Fibroblast of skin of abdomen (primary cell): ENCODE measurements at regions not wholly inside any gene's neighbourhood (a gene's known extent, or its start where the extent isn't known, plus 50 kb on each side); places are given as distances from the start of the nearest gene placed in this dataset.
A peak's percentile ranks its signal among the peaks of the same experiment; 100 is the strongest.
"Not testable (repeated sequence)": the region's sequence is repeated elsewhere in the genome, so short reads cannot be mapped to it uniquely, and the experiment has no call there.

Source experiments
- DNase-seq: peaks from one replicate; pipeline ENCODE4 v3.0.0-alpha.2; 2013

DNA sequence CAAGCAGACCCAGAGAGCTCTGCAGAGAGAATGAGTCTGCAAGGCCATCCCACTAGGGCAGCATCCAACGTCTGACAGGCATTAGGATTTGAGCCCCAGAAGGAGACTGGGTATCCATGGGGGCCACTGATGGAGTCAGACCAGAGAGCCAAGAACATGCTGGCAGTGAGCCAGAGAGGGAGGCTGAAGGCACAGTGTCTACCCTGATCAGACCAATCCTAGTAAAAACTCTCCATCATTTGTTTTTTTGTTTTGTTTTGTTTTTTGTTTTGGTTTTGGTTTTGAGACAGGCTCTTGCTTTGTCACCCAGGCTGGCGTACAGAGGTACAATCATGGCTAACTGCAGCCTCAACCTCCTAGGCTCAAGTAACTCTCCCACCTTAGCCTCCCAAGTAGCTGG, 133.1 kb upstream of the LYZL2 start:
- DNase-seq, result no peak

DNA sequence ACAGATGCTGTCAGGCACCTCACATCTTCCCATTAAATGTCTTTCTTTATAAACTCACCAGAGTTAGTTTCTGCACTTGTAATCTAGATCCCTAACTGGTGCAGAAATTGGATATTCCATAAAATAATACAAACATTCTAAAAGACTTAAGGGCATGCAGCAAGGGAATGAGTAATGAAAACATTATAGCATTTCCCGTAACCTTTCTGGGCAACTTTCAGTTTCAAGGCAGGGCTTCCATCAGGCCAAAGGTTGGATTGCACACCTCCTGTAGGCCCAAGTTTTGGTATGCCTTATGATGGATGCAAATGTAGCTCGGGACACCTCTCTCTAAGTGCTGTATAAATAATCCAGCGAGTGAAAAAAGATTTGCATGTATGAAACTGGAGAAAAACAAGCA, 129.9 kb upstream of the LYZL2 start:
- DNase-seq, result no peak

DNA sequence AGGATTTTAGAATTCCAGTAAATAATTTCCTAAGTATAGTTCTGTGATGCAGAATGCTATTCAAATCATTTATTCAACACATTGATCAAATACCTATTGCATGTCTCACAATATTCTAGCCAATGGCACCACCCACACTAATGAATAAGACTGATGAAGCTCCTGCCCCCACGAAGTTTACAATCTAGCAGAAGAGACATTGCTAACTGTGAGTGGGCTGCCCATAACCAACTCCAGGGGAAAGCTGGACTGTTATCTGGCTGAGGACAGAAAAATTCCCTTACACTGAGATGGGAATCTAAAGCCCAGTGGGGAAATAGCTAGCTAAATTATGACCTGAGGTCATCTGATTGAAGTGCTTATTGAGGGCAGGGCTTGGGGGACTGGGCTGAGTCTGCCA, 128.8 kb upstream of the LYZL2 start:
- peak; percentile 44 for DNase-seq

DNA sequence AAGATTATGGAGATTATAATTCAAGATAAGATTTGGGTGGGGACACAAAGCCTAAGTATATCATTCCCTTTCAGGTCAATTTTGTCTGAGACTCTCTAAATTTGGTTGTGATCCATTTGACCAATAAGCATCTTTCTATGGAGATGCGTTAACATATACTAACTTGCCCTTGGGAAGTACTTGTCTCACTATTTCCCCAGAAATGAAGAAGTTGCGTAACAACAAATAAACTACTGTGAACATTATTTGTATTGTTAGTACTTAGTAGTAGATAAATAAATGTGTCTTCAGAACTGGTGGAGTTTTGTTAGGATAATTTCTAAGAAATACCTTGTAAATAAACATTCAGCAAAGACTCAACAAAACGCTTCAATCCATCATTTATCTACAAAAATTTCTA, 127.3 kb upstream of the LYZL2 start:
- DNase-seq, result no peak

DNA sequence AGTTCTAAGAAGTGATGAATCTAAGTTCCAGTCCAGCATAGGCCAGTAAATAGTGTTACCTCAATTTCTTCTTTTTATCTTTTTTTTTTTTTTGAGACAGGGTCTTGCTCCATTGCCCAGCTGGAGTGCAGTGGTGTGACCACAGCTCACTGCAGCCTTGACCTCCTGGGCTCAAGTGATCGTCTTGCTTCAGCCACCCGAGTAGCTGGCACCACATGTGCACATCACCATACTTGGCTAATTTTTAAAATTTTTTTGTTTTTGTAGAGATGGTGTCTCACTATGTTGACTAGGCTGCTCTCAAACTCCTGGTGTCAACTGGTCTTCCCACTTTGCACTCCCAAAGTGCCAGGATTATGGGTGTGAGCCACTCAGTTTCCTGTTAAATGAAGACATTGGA, 126.6 kb upstream of the LYZL2 start:
- no peak for DNase-seq

DNA sequence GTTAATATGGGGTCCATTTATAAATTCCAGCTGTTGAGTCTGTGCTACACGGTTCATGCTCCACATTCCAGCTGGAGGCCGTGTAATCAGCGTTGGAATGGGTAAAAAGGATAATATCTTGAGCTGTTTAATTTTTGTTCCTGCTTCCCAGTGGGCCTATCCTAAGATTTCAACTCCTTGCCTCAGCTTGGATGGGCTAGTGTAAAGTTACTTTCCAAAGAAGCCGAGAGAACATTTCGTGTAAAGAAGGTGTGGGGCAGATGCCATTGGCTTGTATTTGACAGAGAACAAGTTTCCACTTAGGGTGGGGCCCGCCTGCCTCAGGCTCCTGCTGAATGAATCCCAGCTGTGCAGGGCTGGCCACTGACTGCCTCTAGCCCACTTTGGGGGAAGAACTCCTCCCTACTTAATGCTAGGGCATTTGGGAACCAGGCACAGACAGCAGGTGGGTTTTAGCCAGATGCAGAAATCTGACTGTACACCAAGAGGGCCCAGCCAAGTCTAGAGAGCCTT, 125.9 kb upstream of the LYZL2 start:
- peak; percentile 81 for DNase-seq

DNA sequence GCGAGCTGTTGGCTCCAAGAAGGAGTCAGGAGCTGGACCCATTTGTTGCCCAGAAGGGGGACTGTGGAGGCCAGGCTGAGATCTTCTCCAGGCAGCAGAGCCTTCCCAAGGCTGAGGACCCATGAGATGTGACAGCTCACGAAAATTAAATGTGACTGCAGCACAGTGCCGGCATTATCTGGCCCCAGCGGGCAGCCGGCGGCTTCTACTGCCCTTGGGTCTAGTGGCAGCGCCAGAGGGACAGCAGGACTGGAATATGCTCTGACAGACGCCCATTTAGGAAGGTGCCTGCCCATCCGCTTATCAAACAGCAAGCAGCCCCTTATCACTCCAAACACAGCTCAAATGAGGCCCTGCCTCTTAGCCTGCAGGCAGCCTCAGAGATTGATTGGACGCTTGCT, 122.9 kb upstream of the LYZL2 start:
- DNase-seq, result no peak

DNA sequence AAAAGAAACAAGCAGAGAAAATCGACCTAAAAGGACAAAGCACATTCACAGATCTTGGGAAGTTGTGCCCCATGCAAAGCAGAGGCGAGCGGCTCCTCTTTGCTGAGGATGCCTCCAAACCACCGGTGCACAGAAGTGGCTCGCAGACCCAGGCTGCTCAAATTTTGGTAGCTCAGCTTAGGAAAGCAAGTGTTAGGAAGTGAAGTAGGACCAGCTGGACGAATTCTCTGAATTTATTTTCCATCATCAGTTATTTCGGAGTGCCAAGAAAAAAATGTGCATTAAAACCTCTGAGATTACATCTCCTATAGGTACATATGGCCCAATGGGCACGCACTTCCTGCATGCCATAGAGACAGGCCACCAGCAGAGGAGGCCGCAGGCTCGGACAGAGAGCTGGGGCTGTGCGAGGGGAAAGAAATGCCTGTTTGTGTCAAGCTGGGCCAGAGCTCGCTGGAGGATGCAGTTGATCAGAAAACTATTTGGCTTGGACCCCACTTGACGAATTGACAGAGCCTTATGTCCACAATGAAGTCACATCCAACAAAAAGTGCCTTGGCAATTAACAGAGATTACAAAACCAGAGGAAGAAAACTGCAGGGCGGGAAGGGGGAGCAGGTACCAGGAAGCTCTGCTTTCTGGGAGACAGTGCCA, 122.3 kb upstream of the LYZL2 start:
- peak; percentile 75 for DNase-seq

DNA sequence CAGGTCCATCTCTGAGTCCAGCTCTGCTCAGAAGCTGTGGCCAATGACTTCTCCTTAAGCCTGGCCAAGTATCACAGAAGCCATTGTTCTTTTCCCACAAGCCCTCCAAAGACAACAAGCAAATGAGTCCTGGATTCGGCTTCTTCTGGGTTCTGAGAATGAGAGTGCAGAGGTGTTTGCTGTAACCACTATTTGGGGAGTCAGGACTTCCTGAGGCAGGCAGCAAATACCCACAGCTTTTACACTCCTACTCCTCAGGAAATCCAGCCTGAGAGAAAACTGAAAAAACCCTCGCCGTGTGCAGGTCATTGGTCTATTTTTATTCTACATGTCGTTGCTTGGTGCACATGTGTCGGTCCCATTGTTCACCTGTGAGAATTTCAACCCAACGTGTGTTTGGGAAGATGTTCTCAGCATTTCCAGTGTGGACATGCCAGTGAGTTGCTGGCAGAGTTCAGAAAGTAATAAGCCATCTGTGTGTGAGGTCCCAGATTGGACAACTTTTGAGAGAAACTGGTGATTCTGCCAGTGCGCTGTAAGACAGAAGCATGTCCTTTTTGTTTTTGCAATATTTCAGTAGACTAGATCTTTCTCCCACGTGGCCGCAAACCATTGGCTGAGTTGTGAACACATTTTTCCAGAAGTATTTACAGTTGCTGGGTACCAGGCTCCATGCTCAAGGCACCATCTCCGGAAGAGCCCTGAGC, 121.6 kb upstream of the LYZL2 start:
- no peak for DNase-seq

DNA sequence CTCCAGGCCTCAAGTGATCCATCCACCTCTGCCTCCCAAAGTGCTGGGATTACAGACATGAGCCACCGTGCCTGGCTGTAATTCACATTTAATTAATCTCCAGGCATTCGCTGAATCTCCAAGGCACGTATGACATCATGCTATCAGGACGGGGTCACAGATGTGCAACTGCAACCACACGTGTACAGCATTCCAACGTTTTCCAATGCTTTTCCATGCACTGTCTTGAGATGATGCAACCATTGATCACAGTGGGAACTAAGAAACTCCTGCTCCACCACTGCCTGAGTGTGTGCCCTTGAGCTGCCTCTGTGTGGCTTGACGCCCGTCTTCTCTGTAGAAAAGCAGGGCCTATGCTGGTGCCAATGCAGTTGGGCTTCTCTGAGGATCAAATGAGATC, 119.8 kb upstream of the LYZL2 start:
- DNase-seq, result peak; percentile 88

DNA sequence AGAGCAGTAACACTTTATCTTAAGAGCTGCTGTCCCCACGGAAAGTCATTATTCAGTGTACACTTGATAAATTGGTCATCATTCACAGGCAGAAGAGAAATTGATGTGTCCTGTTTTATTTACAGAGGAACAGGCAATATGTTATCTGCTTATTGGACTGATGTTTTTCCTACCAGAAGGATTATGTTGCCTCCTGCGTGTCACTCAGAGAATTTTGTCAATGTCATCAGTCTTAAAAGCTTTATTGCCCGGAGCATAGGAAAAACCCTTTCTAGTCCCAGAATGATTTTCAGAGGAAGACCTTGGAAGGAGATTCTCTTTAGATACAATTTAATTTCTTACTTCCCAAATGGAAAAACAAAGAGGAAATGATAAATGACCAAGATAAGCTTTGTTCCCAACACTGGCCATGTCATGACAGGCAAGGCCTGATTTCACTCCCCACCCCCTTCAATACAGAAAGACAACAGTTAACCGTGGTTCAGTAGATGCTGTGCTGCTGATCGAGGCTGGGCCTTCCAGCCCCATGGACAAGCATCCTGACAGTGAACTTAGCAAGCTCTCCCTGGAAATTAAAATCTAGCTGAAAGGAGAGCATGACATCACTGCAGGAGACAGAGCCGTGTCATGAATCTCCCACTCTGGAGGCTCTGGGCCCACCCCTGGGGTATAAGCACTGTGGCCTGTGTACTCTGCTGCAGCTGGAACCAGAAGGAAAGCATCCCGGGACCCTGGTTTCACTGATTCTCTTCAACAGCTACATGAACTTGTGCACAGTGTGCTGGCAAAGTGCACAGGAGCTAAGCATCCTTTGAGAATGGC, 118.8 kb upstream of the LYZL2 start:
- no peak for DNase-seq

DNA sequence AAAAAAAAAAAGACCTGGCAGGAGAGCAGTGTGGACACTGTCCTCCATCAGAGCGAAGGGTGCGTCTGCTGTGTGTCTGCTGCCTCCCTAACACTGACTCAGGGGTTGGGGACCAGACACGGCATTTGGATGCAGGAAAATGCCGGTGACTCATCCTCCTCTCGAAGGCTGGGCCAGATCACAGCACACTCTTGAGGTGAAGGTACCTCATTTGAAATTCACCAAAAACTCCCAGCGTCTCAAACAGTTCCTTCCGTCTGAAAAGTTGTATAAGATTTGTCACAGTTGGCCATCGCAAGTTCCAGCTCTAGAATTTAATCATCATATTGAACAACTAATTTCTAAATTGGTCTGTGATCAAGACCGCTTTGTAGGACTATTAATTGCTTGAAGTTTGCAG, 118.1 kb upstream of the LYZL2 start:
- DNase-seq, result peak; percentile 77

DNA sequence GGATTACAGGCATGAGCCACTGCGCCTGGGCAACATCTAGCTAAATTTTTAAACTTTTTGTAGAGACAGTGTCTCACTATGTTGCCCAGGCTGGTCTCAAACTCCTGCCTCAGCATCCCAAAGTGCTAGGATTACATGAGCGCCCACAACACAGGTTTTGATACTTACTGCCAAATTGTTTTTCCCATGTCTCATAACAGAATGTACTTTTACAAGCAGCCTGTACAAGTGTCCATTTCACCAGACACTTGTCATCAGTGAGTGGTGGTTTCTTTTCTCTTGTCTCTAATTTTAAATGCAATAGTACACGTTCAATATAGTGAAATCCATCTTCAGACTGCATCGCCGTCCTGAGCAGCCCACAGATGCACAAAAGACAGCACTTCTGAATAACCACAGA, 116.4 kb upstream of the LYZL2 start:
- no peak for DNase-seq

DNA sequence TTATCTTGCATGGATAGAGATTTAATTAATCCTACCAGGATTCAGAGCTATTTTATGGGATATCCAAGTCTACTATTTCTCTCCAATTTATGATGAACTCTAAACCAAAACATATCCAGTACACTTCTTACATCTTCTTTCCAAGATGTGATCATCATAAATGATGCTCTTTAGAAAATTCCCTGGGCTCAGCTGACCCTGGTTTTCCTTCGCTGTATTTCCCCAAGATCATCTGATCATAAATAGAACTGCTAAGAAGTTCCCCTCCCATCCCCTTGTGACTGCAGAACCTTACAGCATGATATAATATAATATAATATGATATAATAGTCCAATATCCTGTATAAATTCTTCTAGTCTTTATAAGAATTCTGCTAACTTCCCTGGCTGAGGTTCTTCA, 114.6 kb upstream of the LYZL2 start:
- DNase-seq, result no peak

DNA sequence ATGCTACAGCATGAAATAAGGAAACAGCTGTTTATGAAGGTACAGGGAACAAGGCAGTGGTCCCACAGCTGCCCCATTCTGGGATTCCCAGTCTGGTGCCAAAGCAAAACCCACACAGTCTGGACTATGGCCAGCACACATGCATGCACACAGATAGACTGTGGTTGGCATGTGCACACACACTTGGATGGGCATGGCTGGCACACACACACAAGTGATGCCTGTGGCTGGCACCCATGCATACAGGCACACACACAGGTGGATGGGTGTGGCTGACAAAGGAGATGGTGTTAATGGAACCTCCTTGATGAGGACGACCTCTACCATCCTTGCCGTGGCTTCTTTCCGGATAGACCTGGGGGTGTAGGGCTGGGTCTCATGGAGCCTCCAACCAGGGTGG, 114.0 kb upstream of the LYZL2 start:
- no peak for DNase-seq

DNA sequence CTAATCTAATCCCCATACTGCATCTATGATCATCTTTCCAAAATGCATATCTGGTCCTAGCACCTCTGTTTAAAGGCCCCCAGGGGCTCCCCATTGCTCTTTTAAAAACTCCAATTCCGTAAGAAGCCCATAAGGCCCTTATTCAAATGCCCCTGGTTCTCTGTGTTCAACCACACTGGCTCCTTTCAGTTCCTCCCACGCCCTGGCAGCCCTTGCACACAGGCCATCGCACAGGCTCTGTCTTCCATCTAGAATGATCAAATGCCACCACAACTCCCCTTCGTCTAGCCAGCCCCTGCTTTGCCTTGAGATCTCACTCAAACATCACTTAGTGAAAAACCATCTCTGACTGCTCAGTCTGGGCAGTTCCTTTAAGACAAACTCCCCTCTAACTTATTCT, 112.9 kb upstream of the LYZL2 start:
- no peak for DNase-seq

DNA sequence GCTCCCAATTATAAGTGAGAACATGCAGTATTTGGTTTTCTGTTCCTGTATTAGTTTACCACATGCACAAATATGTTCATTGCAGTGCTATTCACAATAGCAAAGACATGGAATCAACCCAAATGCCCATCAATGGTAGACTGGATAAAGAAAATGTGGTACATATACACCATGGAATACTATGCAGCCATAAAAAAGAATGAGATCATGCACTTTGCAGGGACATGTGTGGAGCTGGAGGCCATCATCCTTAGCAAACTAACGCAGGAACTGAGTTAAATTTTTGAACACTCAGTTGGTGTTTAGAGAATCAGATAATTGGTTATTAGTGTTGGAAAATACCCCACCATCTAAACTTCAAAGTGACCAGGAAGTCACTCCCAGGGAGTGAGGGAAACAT, 111.2 kb upstream of the LYZL2 start:
- not testable (repeated sequence) for DNase-seq

DNA sequence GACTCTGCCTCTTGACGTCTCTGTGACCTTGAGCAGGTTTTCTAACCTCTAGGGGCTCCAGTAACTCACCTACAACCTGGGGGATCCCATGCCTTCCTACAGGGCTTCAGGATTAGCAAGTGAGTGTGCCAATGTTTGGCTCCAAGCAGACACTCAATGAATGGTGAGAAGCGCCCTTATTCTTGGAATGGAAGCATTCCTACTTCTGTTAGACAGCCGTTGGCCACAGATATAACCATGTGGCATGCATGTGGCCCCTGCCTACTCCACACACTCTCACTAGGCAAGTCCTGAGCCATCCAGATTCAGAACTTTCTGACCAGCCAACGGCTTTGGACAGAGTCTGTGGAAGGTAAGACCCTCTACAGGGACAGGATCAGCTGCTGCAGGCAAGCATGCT, 108.9 kb upstream of the LYZL2 start:
- no peak for DNase-seq

DNA sequence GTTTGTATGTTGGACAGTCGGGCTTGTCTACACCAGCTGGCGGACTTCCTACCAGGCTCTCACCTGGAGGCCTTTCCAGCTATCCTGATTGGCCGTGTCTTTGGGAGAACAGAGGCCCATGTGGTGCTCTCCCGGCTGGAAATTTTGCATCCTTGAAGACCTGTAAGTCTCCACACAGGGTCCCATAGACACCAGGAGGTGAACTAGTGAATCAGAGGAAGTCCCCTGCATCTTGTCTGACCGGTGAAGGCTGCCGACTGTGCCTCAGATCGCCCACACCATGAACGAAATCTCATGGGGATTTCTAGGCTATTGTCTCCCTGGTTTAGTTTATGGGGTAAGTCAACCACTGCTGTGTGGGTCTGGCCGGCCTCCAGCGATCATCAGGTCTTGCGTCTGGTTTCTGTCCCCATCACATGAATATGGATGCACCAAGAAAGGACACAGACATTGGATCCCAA, 108.4 kb upstream of the LYZL2 start:
- no peak for DNase-seq

DNA sequence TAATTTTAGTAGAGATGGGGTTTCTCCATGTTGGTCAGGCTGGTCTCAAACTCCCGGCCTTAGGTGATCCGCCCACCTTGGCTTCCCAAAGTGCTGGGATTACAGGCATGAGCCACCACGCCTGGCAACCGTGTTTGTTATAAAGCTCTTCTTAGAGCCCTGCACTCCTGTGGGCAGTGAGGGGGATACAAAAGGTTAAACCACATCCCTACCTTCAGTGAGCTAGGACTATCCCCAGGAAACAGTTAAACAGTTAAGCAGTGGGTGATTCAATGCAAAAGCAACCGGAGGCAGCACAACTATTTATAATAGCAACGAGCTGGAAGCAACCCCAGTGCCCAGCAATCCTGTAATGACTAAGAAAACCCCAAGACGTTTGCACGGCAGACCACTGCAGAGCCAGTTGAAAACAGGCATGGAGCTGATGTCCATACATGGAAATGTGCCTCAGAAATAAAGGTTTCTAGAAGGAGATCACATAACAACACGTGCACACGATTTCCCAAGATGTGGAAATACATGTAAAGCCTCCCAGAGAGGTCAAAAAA, 107.2 kb upstream of the LYZL2 start:
- peak; percentile 100 for DNase-seq

DNA sequence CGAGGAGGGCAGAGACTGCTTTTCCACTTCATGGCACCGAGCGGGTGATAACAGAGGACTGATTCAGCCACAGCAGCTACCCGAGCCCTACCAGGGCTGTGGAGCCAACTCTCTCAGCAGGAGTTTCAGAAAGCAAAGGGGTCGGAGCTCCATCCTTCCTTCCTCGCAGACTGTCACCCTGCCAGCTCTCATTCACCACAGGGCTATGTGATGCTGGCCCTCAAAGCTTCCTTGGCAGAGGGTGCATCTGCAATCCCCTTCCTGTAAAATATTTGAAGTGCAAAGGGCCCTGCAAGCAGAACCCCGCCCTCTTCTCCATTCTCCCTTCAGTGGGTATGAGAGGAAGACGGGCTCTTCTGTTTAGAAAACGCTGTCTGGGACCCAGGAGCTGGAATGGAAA, 105.3 kb upstream of the LYZL2 start:
- no peak for DNase-seq

DNA sequence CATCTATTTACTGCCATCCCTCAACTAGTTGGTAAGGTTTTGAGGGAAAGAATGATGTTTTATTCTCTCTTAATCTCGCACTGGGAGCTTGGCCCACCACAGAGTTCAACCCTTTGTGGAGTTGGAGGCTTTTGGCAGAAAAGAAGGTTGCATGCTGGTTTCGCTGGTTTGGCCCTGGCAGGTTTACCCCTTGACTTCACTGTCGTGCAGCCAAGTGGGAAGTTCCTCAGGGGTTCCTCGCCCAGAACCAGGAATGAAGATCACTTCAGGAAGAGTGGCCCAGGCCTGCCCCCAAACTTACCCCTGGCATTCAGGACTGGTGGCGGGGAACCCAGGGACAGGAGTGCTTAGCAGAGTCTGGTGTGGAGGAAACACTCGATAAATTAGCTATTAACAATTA, 103.1 kb upstream of the LYZL2 start:
- DNase-seq, result no peak

DNA sequence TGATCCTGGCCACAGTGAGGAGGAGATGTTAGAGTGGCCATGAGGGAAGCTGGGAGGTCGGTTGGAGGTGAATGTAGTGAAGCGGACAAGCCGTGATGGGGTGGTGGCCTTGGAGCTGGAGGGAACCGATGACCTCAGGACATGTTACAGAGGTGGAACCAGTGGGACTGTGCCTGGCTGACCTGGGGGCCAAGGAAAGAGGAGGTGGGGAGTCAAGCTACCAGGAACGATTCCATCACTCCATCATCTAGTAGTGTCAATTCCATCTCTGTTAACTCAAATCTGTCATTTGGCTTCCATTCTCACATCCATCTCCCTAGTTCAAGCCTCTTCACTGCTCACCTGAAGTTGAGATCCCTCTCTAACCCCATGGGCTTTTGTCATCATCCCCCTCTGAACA, 102.4 kb upstream of the LYZL2 start:
- no peak for DNase-seq
